Right lobe of liver (tissue), 6 donors: ENCODE measurements at regions not wholly inside any gene's neighbourhood (a gene's known extent, or its start where the extent isn't known, plus 50 kb on each side); places are given as distances from the start of the nearest gene placed in this dataset.

Experiments used
- ATAC-seq, 4 donors: fragments of 200-7000 bp; cut with Tn5 transposase; one replicate each; pipeline ENCODE4 v1.9.1; 2020; ENCODE audit warnings: mild to moderate bottlenecking in 4 of 4, moderate library complexity in 4 of 4
- DNase-seq, 3 donors: peaks; one replicate each; pipeline ENCODE4 v3.0.0-alpha.2; 2020
- H3K27ac ChIP-seq, 3 donors: fragments of 200-600 bp; one replicate each; pipeline ENCODE4 v1.8.0; 2022
- H3K27me3 ChIP-seq, 2 donors: fragments of 200-600 bp; one replicate each; pipeline ENCODE4 v1.8.0; 2022
- H3K36me3 ChIP-seq, 4 donors: fragments of 200-600 bp; sonication (generic) in 1 of 4; one replicate each; pipeline versions ENCODE4 v1.5.1 to v1.8.0; 2017 to 2022; ENCODE audit warnings: control low read depth in 1 of 4
- H3K4me1 ChIP-seq, 4 donors: fragments of 200-600 bp; sonication (generic) in 1 of 4; one replicate each; pipeline versions ENCODE4 v1.5.1 to v1.8.0; 2017 to 2022; ENCODE audit warnings: control low read depth in 1 of 4
- H3K4me3 ChIP-seq, 3 donors: fragments of 200-600 bp; one replicate each; pipeline ENCODE4 v1.8.0; 2022
- H3K9me3 ChIP-seq, 4 donors: fragments of 200-600 bp; sonication (generic) in 1 of 4; one replicate each; pipeline versions ENCODE4 v1.5.1 to v1.8.0; 2017 to 2022; ENCODE audit warnings: control low read depth in 1 of 4
- CTCF ChIP-seq, 4 donors: fragments of 200-600 bp in 3 of 4; fragments of 450-650 bp in 1 of 4; IDR thresholded peaks; one replicate each; pipeline versions ENCODE4 v1.5.1 to v1.8.0; 2016 to 2022; ENCODE audit warnings: antibody characterized with exemption in 4 of 4, mild to moderate bottlenecking in 2 of 4
- POLR2A ChIP-seq: fragments of 450-650 bp; IDR thresholded peaks from one replicate; pipeline ENCODE4 v1.6.1; 2017; ENCODE audit warnings: antibody characterized with exemption, mild to moderate bottlenecking
- WGBS: methylation state at CpG from one replicate; pipeline ENCODE4 v1.1.6; 2018; ENCODE audit warnings: low coverage, low lambda C conversion rate; ENCODE audit not compliant: insufficient coverage; ENCODE audit errors: missing lambda C conversion rate; 5-methylcytosine and 5-hydroxymethylcytosine counted together
- intact Hi-C, 2 donors: fragments of 100-400 bp; cut with DNase I; formaldehyde crosslinking; loops; one replicate each; pipeline versions ENCODE4 v1.11.2 to v1.14.1; 2022
- donor health status: DM: no; HTN: yes; CAD: no.
- donor health status: DM: no; HTN: no; CAD: no.
- donor health status: DM: no; HTN: no; CAD: no.
- donor health status: DM: no; HTN: yes; CAD: no.
- donor health status: DM: no; HTN: yes; CAD: no.

- H3K27me3 ChIP-seq = no peaks in the 10 kb centered on the region
- H3K9me3 ChIP-seq = no peaks in the 10 kb centered on the region
- H3K4me1 ChIP-seq = peaks cover 0 to 12% (median under 1%) of the 10 kb centered on the region in 4 donors
- intact Hi-C loops = no loop called here
- 53% methylated on average over 2 of the region's 2 CpGs for WGBS
- DNase-seq (no peak), ATAC-seq (no peak)
- no peak overlapping the region for H3K4me3 ChIP-seq
- no peak for TF ChIP-seq CTCF (IDR thresholded peaks at IDR 0.05)
- no peak for TF ChIP-seq POLR2A
- H3K27ac ChIP-seq = no peak overlapping the region
- H3K36me3 ChIP-seq = no peaks in the 10 kb centered on the region
Observed at GRCh38 chr13:31873145-31873544, 133.8 kb downstream of the RXFP2 start.

GRCh38 chr13:31875134-31875533 is 135.8 kb downstream of the RXFP2 start:
- 53% methylated on average over 3 of the region's 3 CpGs for WGBS

GRCh38 chr13:31878052-31878451 is 138.7 kb downstream of the RXFP2 start:
- TF ChIP-seq POLR2A = no peak
- TF ChIP-seq CTCF (IDR thresholded peaks at IDR 0.05) = no peak
- Histone ChIP-seq H3K4me1 (no peaks in the 10 kb centered on the region), H3K27me3 (no peaks in the 10 kb centered on the region), H3K4me3 (no peak overlapping the region), H3K9me3 (no peaks in the 10 kb centered on the region), H3K36me3 (no peaks in the 10 kb centered on the region), H3K27ac (no peak overlapping the region)
- DNase-seq = no peak
- intact Hi-C loops = no loop called here
- no peak for ATAC-seq
- WGBS = 43% methylated on average over 1 of the region's 1 CpG

More at GRCh38 chr13:31875134-31875533, 135.8 kb downstream of the RXFP2 start:
- H3K27me3 ChIP-seq = no peaks in the 10 kb centered on the region
- H3K36me3 ChIP-seq = no peaks in the 10 kb centered on the region
- no peaks in the 10 kb centered on the region for H3K9me3 ChIP-seq
- no peak overlapping the region for H3K4me3 ChIP-seq
- H3K4me1 ChIP-seq = peaks cover 0 to 7% (median 0%) of the 10 kb centered on the region in 4 donors
- intact Hi-C loops = no loop called here
- H3K27ac ChIP-seq = no peak overlapping the region
- ATAC-seq (no peak), DNase-seq (no peak)
- TF ChIP-seq CTCF (IDR thresholded peaks at IDR 0.05) = no peak
- TF ChIP-seq POLR2A = no peak

- DNase-seq = no peak
- Histone ChIP-seq H3K9me3 (no peaks in the 10 kb centered on the region), H3K36me3 (no peaks in the 10 kb centered on the region), H3K4me1 (no peaks in the 10 kb centered on the region), H3K27ac (no peak overlapping the region), H3K27me3 (no peaks in the 10 kb centered on the region), H3K4me3 (no peak overlapping the region)
- intact Hi-C loops = no loop called here
- 93% methylated on average over 1 of the region's 1 CpG for WGBS
- TF ChIP-seq POLR2A (no peak), CTCF (IDR thresholded peaks at IDR 0.05) (no peak)
- ATAC-seq = no peak
Observed at GRCh38 chr13:31878495-31878894, 139.2 kb downstream of the RXFP2 start.

GRCh38 chr13:31878955-31879354 is 139.6 kb downstream of the RXFP2 start:
- intact Hi-C loops = no loop called here
- DNase-seq (no peak), ATAC-seq (no peak)
- Histone ChIP-seq H3K4me1 (no peaks in the 10 kb centered on the region), H3K9me3 (no peaks in the 10 kb centered on the region), H3K27me3 (no peaks in the 10 kb centered on the region), H3K4me3 (no peak overlapping the region), H3K27ac (no peak overlapping the region), H3K36me3 (no peaks in the 10 kb centered on the region)
- TF ChIP-seq CTCF (IDR thresholded peaks at IDR 0.05) (no peak), POLR2A (no peak)
- 40% methylated on average over 2 of the region's 2 CpGs for WGBS
